OCI-LY7 (cell line): ENCODE measurements at regions not wholly inside any gene's neighbourhood (a gene's known extent, or its start where the extent isn't known, plus 50 kb on each side); places are given as distances from the start of the nearest gene placed in this dataset.

Source experiments
- EZH2phosphoT487 ChIP-seq: fragments of 200-600 bp; sonication (generic); IDR thresholded peaks from 2 replicates; pipeline ENCODE4 v1.6.1; 2018; ENCODE audit warnings: low read depth, borderline replicate concordance, mild to moderate bottlenecking, mixed run types, antibody characterized with exemption, low read length, moderate library complexity, mixed read lengths
- TF ChIP-seq, protein P1 (sequence below): fragments of 200-600 bp; sonication (generic); conservative IDR thresholded peaks from 2 replicates; pipeline ENCODE4 v1.5.1; 2014; ENCODE audit warnings: mild to moderate bottlenecking, antibody characterized with exemption, low read length, moderate library complexity, mixed read lengths

DNA sequence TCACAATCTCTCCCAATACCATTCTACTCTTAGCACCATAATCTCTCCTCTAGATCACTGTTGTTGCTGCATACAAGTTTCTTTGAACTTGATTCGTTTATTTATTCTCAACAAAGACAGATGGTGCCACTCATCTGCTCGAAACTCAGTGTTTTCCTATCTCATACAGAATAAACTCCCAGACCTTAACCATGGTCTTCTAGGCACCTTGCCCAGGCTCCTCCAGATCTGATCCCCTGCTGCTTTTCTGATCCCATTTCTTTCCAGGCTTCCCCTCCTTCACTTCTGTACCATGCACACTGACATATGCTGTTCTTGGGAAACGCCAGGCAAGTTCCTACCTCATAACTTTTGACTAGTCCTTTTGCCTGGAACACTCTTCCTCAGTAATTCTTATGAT is 645.7 kb downstream of the DNAJB9 start:
- TF ChIP-seq, protein P1, sequence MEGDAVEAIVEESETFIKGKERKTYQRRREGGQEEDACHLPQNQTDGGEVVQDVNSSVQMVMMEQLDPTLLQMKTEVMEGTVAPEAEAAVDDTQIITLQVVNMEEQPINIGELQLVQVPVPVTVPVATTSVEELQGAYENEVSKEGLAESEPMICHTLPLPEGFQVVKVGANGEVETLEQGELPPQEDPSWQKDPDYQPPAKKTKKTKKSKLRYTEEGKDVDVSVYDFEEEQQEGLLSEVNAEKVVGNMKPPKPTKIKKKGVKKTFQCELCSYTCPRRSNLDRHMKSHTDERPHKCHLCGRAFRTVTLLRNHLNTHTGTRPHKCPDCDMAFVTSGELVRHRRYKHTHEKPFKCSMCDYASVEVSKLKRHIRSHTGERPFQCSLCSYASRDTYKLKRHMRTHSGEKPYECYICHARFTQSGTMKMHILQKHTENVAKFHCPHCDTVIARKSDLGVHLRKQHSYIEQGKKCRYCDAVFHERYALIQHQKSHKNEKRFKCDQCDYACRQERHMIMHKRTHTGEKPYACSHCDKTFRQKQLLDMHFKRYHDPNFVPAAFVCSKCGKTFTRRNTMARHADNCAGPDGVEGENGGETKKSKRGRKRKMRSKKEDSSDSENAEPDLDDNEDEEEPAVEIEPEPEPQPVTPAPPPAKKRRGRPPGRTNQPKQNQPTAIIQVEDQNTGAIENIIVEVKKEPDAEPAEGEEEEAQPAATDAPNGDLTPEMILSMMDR: no peak
- TF ChIP-seq EZH2phosphoT487: no peak
